Right lobe of liver (tissue), 4 donors: ENCODE measurements at regions not wholly inside any gene's neighbourhood (a gene's known extent, or its start where the extent isn't known, plus 50 kb on each side); places are given as distances from the start of the nearest gene placed in this dataset.

Source experiments
- POLR2A ChIP-seq: fragments of 450-650 bp; IDR thresholded peaks from one replicate; pipeline ENCODE4 v1.6.1; 2017; ENCODE audit warnings: antibody characterized with exemption, mild to moderate bottlenecking
- TF ChIP-seq, protein P1 (sequence below), 4 donors: fragments of 200-600 bp in 3 of 4; fragments of 450-650 bp in 1 of 4; IDR thresholded peaks; one replicate each; pipeline versions ENCODE4 v1.5.1 to v1.8.0; 2016 to 2022; ENCODE audit warnings: antibody characterized with exemption in 4 of 4, mild to moderate bottlenecking in 2 of 4
- donor health status: DM: no; HTN: no; CAD: no.
- donor health status: DM: no; HTN: no; CAD: no.
- donor health status: DM: no; HTN: yes; CAD: no.

DNA sequence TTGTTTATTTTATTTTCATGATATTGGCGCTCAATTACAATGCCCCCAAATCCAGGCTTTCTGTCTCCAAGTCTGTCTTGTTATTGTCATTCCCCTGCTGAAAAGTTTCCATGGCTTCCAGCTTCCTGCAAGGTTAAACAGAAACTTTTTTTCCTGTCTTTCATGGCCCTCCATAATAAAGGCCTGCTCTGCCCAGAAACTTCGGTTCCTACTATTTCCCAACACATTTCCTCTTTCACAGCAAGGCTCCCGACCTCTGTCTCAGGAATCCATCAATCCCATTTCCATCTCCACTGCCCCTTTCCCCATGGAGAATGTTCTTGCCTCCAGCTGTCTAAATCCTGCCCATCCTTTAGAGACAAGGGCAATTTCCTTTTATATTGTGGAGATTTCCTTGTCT, 365.2 kb upstream of the JARID2 start:
- TF ChIP-seq, protein P1, sequence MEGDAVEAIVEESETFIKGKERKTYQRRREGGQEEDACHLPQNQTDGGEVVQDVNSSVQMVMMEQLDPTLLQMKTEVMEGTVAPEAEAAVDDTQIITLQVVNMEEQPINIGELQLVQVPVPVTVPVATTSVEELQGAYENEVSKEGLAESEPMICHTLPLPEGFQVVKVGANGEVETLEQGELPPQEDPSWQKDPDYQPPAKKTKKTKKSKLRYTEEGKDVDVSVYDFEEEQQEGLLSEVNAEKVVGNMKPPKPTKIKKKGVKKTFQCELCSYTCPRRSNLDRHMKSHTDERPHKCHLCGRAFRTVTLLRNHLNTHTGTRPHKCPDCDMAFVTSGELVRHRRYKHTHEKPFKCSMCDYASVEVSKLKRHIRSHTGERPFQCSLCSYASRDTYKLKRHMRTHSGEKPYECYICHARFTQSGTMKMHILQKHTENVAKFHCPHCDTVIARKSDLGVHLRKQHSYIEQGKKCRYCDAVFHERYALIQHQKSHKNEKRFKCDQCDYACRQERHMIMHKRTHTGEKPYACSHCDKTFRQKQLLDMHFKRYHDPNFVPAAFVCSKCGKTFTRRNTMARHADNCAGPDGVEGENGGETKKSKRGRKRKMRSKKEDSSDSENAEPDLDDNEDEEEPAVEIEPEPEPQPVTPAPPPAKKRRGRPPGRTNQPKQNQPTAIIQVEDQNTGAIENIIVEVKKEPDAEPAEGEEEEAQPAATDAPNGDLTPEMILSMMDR (IDR thresholded peaks at IDR 0.05): no peak
- no peak for TF ChIP-seq POLR2A
